A549 (cell line): ENCODE measurements at regions not wholly inside any gene's neighbourhood (a gene's known extent, or its start where the extent isn't known, plus 50 kb on each side); places are given as distances from the start of the nearest gene placed in this dataset.

ENCODE experiments used
- CTCF ChIP-seq: fragments of >200 bp; sonication (Bioruptor Twin); formaldehyde crosslinking; IDR thresholded peaks from 3 replicates; pipeline ENCODE4 v1.5.1; 2016
- MAZ ChIP-seq: fragments of 150-350 bp; IDR thresholded peaks from 2 replicates; pipeline ENCODE4 v1.6.1; 2014; ENCODE audit warnings: antibody characterized with exemption, low read depth, low read length, borderline replicate concordance
- MYC ChIP-seq: IDR thresholded peaks from 2 replicates; pipeline ENCODE4 v1.6.1; 2012; ENCODE audit warnings: mild to moderate bottlenecking, inconsistent platforms, low read length, improper control_type of control experiment, borderline replicate concordance
- POLR2A ChIP-seq: IDR thresholded peaks from 2 replicates; pipeline ENCODE4 v1.6.1; 2012; ENCODE audit warnings: mild to moderate bottlenecking, low read length

DNA sequence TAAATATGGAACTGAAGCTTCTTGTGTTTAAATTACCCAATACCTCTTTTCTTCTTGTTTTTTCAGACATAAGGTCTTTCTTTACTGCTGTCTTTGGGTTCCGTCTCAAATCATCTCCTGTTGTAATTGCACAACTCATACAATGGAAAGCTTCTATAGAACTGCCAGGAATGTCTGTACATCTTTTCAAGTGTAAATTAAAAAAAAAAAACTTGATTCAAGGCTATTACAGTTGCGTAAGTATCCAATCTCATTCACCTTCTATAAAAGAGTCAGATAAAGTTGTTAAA is 243.5 kb downstream of the ICE1 start:
- TF ChIP-seq CTCF: no peak
- TF ChIP-seq POLR2A: no peak
- no peak for TF ChIP-seq MYC
- no peak for TF ChIP-seq MAZ
